H1 (cell line): ENCODE measurements at regions not wholly inside any gene's neighbourhood (a gene's known extent, or its start where the extent isn't known, plus 50 kb on each side); places are given as distances from the start of the nearest gene placed in this dataset.

Experiments used
- CTCF ChIA-PET: fragments of 300-600 bp; sonication (Branson Sonifier 250); formaldehyde crosslinking; loops from one replicate; lab custom pipeline; 2021; ENCODE audit not compliant: partially characterized antibody; lab: Charles Lee
- POLR2A ChIA-PET: fragments of 300-600 bp; sonication (Branson Sonifier 250); formaldehyde crosslinking; loops from one replicate; lab custom pipeline; 2021; ENCODE audit warnings: inconsistent platforms; ENCODE audit not compliant: partially characterized antibody; lab: Charles Lee
- DNase-seq, 2 experiments: peaks; one replicate each; pipeline versions ENCODE4 v3.0.0 to v3.0.0-alpha.2; 2010 to 2022; ENCODE audit warnings: low spot score in 2 of 2, low read depth in 1 of 2, mixed read lengths in 1 of 2
- FAIRE-seq: peaks from 2 replicates; lab custom pipeline; 2011; peaks lifted over from hg19 to GRCh38; lab: Jason Lieb, UNC
- H2AFZ ChIP-seq: 2 replicates; pipeline ENCODE4 v1.8.1; 2012; ENCODE audit warnings: low read length, inconsistent platforms
- H2AK5ac ChIP-seq: 2 replicates; pipeline ENCODE4 v1.6.1; 2013; ENCODE audit warnings: low read depth, low read length
- H2BK120ac ChIP-seq: replicated peaks from 2 replicates; pipeline ENCODE3; 2013; ENCODE audit warnings: low read depth, low read length, inconsistent platforms
- H2BK12ac ChIP-seq: 2 replicates; pipeline ENCODE4 v1.6.1; 2013; ENCODE audit warnings: low read depth, low read length
- H2BK15ac ChIP-seq: 2 replicates; pipeline ENCODE4 v1.6.1; 2013; ENCODE audit warnings: low read length
- H2BK20ac ChIP-seq: 2 replicates; pipeline ENCODE4 v1.6.1; 2013; ENCODE audit warnings: low read length
- H2BK5ac ChIP-seq: 2 replicates; pipeline ENCODE4 v1.6.1; 2013; ENCODE audit warnings: low read depth, low read length
- H3K14ac ChIP-seq: 2 replicates; pipeline ENCODE4 v1.6.1; 2013; ENCODE audit warnings: inconsistent platforms; ENCODE audit not compliant: insufficient read length
- H3K18ac ChIP-seq: 2 replicates; pipeline ENCODE4 v1.6.1; 2013; ENCODE audit warnings: low read length; ENCODE audit errors: extremely low read depth
- H3K23ac ChIP-seq: 2 replicates; pipeline ENCODE4 v1.6.1; 2013; ENCODE audit warnings: inconsistent platforms; ENCODE audit not compliant: insufficient read length
- H3K23me2 ChIP-seq: 2 replicates; pipeline ENCODE4 v1.6.1; 2013; ENCODE audit warnings: low read depth, low read length
- H3K27ac ChIP-seq: 2 replicates; pipeline ENCODE4 v1.6.1; 2011; ENCODE audit warnings: low read depth, low read length, inconsistent platforms
- H3K27me3 ChIP-seq, 4 experiments: replicated peaks in 1 of 4; 1 replicate in 1 of 4; 2 replicates in 3 of 4; pipeline versions ENCODE4 v1.6.1 to v1.8.1; 2011 to 2013; ENCODE audit warnings: low read length in 3 of 4, mild to moderate bottlenecking in 3 of 4, inconsistent platforms in 2 of 4, mixed read lengths in 2 of 4, moderate library complexity in 1 of 4; ENCODE audit not compliant: control insufficient read depth in 3 of 4, insufficient read depth in 3 of 4; ENCODE audit errors: extremely low read depth in 1 of 4
- H3K36me3 ChIP-seq, 4 experiments: 2 replicates each; pipeline versions ENCODE4 v1.6.1 to v1.8.1; 2011 to 2013; ENCODE audit warnings: mild to moderate bottlenecking in 4 of 4, low read length in 3 of 4, moderate library complexity in 2 of 4, control low read depth in 1 of 4, inconsistent platforms in 1 of 4; ENCODE audit not compliant: insufficient read depth in 4 of 4, control insufficient read depth in 2 of 4
- H3K4ac ChIP-seq: replicated peaks from 2 replicates; pipeline ENCODE3; 2013; ENCODE audit warnings: low read length, low read depth, mixed read lengths, inconsistent platforms; ENCODE audit not compliant: insufficient read length
- H3K4me1 ChIP-seq, 4 experiments: replicated peaks in 1 of 4; 1 replicate in 1 of 4; 2 replicates in 3 of 4; pipeline versions ENCODE4 v1.6.1 to v1.8.1; 2011 to 2013; ENCODE audit warnings: low read length in 3 of 4, inconsistent platforms in 2 of 4, mixed read lengths in 1 of 4; ENCODE audit not compliant: insufficient read depth in 4 of 4, control insufficient read depth in 3 of 4
- H3K4me2 ChIP-seq, 2 experiments: 2 replicates each; pipeline versions ENCODE4 v1.6.1 to v1.8.1; 2011 to 2013; ENCODE audit warnings: low read depth in 2 of 2, low read length in 2 of 2, control low read depth in 1 of 2, inconsistent platforms in 1 of 2, mild to moderate bottlenecking in 1 of 2; ENCODE audit not compliant: insufficient read depth in 1 of 2
- H3K4me3 ChIP-seq, 4 experiments: fragments of 200-600, 300-600 bp in 1 of 4; sonication (generic), shearing (Covaris generic), sonication (Bioruptor Twin) in 1 of 4; 2 replicates each; pipeline versions ENCODE4 v1.5.1 to v1.8.1; 2011 to 2016; ENCODE audit warnings: low read length in 4 of 4, low read depth in 3 of 4, control low read depth in 2 of 4, inconsistent platforms in 2 of 4, mild to moderate bottlenecking in 2 of 4, mixed read lengths in 1 of 4, moderate library complexity in 1 of 4; ENCODE audit not compliant: insufficient read depth in 2 of 4; ENCODE audit errors: extremely low read depth in 1 of 4
- H3K56ac ChIP-seq: replicated peaks from 2 replicates; pipeline ENCODE3; 2013; ENCODE audit warnings: low read depth, mild to moderate bottlenecking, mixed read lengths, low read length, inconsistent platforms; ENCODE audit not compliant: insufficient read length
- H3K79me1 ChIP-seq: 2 replicates; pipeline ENCODE4 v1.6.1; 2013; ENCODE audit warnings: low read depth, low read length, control low read depth
- H3K79me2 ChIP-seq, 2 experiments: 2 replicates each; pipeline versions ENCODE4 v1.6.1 to v1.8.1; 2012 to 2013; ENCODE audit warnings: low read length in 2 of 2, mild to moderate bottlenecking in 2 of 2, inconsistent platforms in 1 of 2; ENCODE audit not compliant: insufficient read depth in 2 of 2, control insufficient read depth in 1 of 2
- H3K9ac ChIP-seq, 4 experiments: replicated peaks in 1 of 4; 1 replicate in 1 of 4; 2 replicates in 3 of 4; pipeline versions ENCODE4 v1.6.1 to v1.8.1; 2011 to 2013; ENCODE audit warnings: low read depth in 3 of 4, low read length in 3 of 4, control low read depth in 2 of 4, mild to moderate bottlenecking in 2 of 4, moderate library complexity in 2 of 4, inconsistent platforms in 1 of 4; ENCODE audit errors: extremely low read depth in 1 of 4
- H3K9me3 ChIP-seq, 2 experiments: 2 replicates each; pipeline versions ENCODE4 v1.6.1 to v1.8.1; 2012 to 2013; ENCODE audit warnings: mild to moderate bottlenecking in 2 of 2, moderate library complexity in 2 of 2, control low read depth in 1 of 2, inconsistent platforms in 1 of 2, low read depth in 1 of 2, low read length in 1 of 2, mixed read lengths in 1 of 2; ENCODE audit not compliant: insufficient read depth in 2 of 2
- H4K20me1 ChIP-seq, 2 experiments: replicated peaks in 1 of 2; 2 replicates each; pipeline versions ENCODE3 to v1.8.1; 2011 to 2013; ENCODE audit warnings: inconsistent platforms in 2 of 2, low read length in 2 of 2, mild to moderate bottlenecking in 1 of 2; ENCODE audit not compliant: insufficient read depth in 2 of 2, control insufficient read depth in 1 of 2
- H4K5ac ChIP-seq: 2 replicates; pipeline ENCODE4 v1.6.1; 2013; ENCODE audit warnings: low read length, low read depth, mixed read lengths, inconsistent platforms; ENCODE audit not compliant: insufficient read length
- H4K8ac ChIP-seq: 2 replicates; pipeline ENCODE4 v1.8.0; 2013; ENCODE audit warnings: mild to moderate bottlenecking, moderate library complexity, low read length, inconsistent platforms; ENCODE audit not compliant: insufficient read depth; ENCODE audit errors: extremely low read depth
- H4K91ac ChIP-seq: replicated peaks from 2 replicates; pipeline ENCODE3; 2013; ENCODE audit warnings: low read length, mixed read lengths, inconsistent platforms; ENCODE audit not compliant: insufficient read length
- ASH2L ChIP-seq: fragments of 200-600, 300-600 bp; sonication (generic); IDR thresholded peaks from one replicate; pipeline ENCODE4 v1.7.1; 2017; ENCODE audit warnings: low read length
- SRF ChIP-seq: IDR thresholded peaks from 2 replicates; pipeline ENCODE4 v1.6.1; 2011; ENCODE audit warnings: mild to moderate bottlenecking, low read depth, low read length, moderate library complexity
- TAF1 ChIP-seq: IDR thresholded peaks from 2 replicates; pipeline ENCODE4 v1.6.1; 2011; ENCODE audit warnings: mild to moderate bottlenecking, low read depth, low read length
- ZNF274 ChIP-seq: IDR thresholded peaks from 2 replicates; pipeline ENCODE4 v1.7.0; 2012; ENCODE audit warnings: low read length, borderline replicate concordance; ENCODE audit errors: extremely low read depth
- WGBS, 2 experiments: shearing (Covaris generic) in 1 of 2; methylation state at CpG; one replicate each; pipeline versions ENCODE4 v1.1.6 to v1.1.7; 2013 to 2015; ENCODE audit warnings: low lambda C conversion rate in 2 of 2, mixed read lengths in 2 of 2, inconsistent platforms in 1 of 2, low coverage in 1 of 2, missing lambda C conversion rate in 1 of 2; ENCODE audit not compliant: insufficient replicate concordance in 2 of 2, insufficient coverage in 1 of 2, insufficient read length in 1 of 2; ENCODE audit errors: extremely low coverage in 1 of 2, missing lambda C conversion rate in 1 of 2; 5-methylcytosine and 5-hydroxymethylcytosine counted together

- H3K18ac ChIP-seq, result no peak overlapping the region
- no peak overlapping the region for H3K4me3 ChIP-seq
- no peaks in the 10 kb centered on the region for H3K79me2 ChIP-seq
- H2BK12ac ChIP-seq, result no peak overlapping the region
- no peaks in the 10 kb centered on the region for H3K27me3 ChIP-seq
- WGBS, 2 experiments, result 90% methylated on average over 2 of the region's 2 CpGs; no CpG with 5 or more reads in 1 of the 2 experiments
- H2BK120ac ChIP-seq, result no peak overlapping the region
- H2AFZ ChIP-seq, result no peak overlapping the region
- no peaks in the 10 kb centered on the region for H3K36me3 ChIP-seq
- H3K4ac ChIP-seq, result no peak overlapping the region
- H3K4me1 ChIP-seq, result peaks cover 0 to 2% (median 0%) of the 10 kb centered on the region in 4 experiments; a peak in 1 of 7 replicates
- no peak overlapping the region for H4K5ac ChIP-seq
- POLR2A ChIA-PET, result no interaction called here
- H2BK20ac ChIP-seq, result no peak overlapping the region
- no peak overlapping the region for H3K27ac ChIP-seq
- H2BK15ac ChIP-seq, result no peak overlapping the region
- no peak for TF ChIP-seq ASH2L
- no peak for TF ChIP-seq TAF1
- TF ChIP-seq SRF, result no peak
- no peak for TF ChIP-seq ZNF274
- TF ChIP-seq, all 59 proteins: peak for 0
- H4K20me1 ChIP-seq, result no peaks in the 10 kb centered on the region
- no peak overlapping the region for H4K8ac ChIP-seq
- CTCF ChIA-PET, result interaction anchor here (0.8 to 1.5 kb wide), 4 partner anchors 9 to 287 kb away, joined by 3 to 5 read pairs (median 4); no protein-coding TSS in a partner anchor
- no peaks in the 10 kb centered on the region; a peak in 1 of 4 replicates for H3K9me3 ChIP-seq
- H3K4me2 ChIP-seq, result no peak overlapping the region
- H4K91ac ChIP-seq, result no peak overlapping the region
- H3K23ac ChIP-seq, result no peak overlapping the region
- no peak overlapping the region for H3K56ac ChIP-seq
- no peak overlapping the region for H2AK5ac ChIP-seq
- no peak overlapping the region for H2BK5ac ChIP-seq
- no peak overlapping the region for H3K9ac ChIP-seq
- FAIRE-seq (no peak), DNase-seq (no peak)
- H3K14ac ChIP-seq, result no peak overlapping the region
- no peaks in the 10 kb centered on the region; the same call in 1 of the 2 replicates for H3K79me1 ChIP-seq
- no peaks in the 10 kb centered on the region for H3K23me2 ChIP-seq
Measured at GRCh38 chr5:68947986-68948385, 145.8 kb upstream of the SLC30A5 start.
